H9 (cell line): ENCODE measurements at regions not wholly inside any gene's neighbourhood (a gene's known extent, or its start where the extent isn't known, plus 50 kb on each side); places are given as distances from the start of the nearest gene placed in this dataset.

Experiments
- DNase-seq: peaks from one replicate; pipeline ENCODE4 v3.0.0-alpha.2; 2017
- H2AFZ ChIP-seq: one replicate; pipeline ENCODE4 v1.6.1; 2013; ENCODE audit warnings: mild to moderate bottlenecking, low read length, control low read depth, moderate library complexity
- H2AK5ac ChIP-seq: 2 replicates; pipeline ENCODE4 v1.6.1; 2013; ENCODE audit warnings: low read length, control low read depth, mixed read lengths; ENCODE audit not compliant: insufficient read length
- H2BK120ac ChIP-seq: one replicate; pipeline ENCODE4 v1.6.1; 2013; ENCODE audit warnings: low read depth, mild to moderate bottlenecking, low read length, control low read depth, inconsistent platforms; ENCODE audit not compliant: poor library complexity, severe bottlenecking
- H2BK12ac ChIP-seq: 2 replicates; pipeline ENCODE4 v1.6.1; 2013; ENCODE audit warnings: low read length, control low read depth, mixed read lengths, low read depth; ENCODE audit not compliant: insufficient read length
- H2BK15ac ChIP-seq: 2 replicates; pipeline ENCODE4 v1.6.1; 2013; ENCODE audit warnings: low read depth, low read length, control low read depth
- H2BK20ac ChIP-seq: one replicate; pipeline ENCODE4 v1.6.1; 2013; ENCODE audit warnings: low read depth, mild to moderate bottlenecking, low read length, control low read depth, inconsistent platforms; ENCODE audit not compliant: poor library complexity, severe bottlenecking
- H2BK5ac ChIP-seq: 2 replicates; pipeline ENCODE4 v1.6.1; 2013; ENCODE audit warnings: low read length, control low read depth, mixed read lengths; ENCODE audit not compliant: insufficient read length
- H3K14ac ChIP-seq: 2 replicates; pipeline ENCODE4 v1.6.1; 2013; ENCODE audit warnings: low read length, control low read depth; ENCODE audit not compliant: insufficient read depth
- H3K18ac ChIP-seq: 2 replicates; pipeline ENCODE4 v1.6.1; 2013; ENCODE audit warnings: low read depth, mild to moderate bottlenecking, mixed read lengths, low read length, control low read depth; ENCODE audit not compliant: insufficient read length
- H3K23ac ChIP-seq: 2 replicates; pipeline ENCODE4 v1.6.1; 2013; ENCODE audit warnings: low read length, control low read depth, mixed read lengths, low read depth; ENCODE audit not compliant: insufficient read length
- H3K23me2 ChIP-seq: 2 replicates; pipeline ENCODE4 v1.6.1; 2013; ENCODE audit warnings: low read depth, mild to moderate bottlenecking, mixed read lengths, low read length, control low read depth; ENCODE audit not compliant: insufficient read length, poor library complexity, severe bottlenecking
- H3K27ac ChIP-seq: 2 replicates; pipeline ENCODE4 v1.5.1; 2013; ENCODE audit warnings: low read length, control low read depth, mixed read lengths, low read depth; ENCODE audit not compliant: insufficient read length
- H3K27me3 ChIP-seq: 2 replicates; pipeline ENCODE4 v1.6.1; 2013; ENCODE audit warnings: low read length, control low read depth, inconsistent platforms; ENCODE audit not compliant: insufficient read depth
- H3K4ac ChIP-seq: 2 replicates; pipeline ENCODE4 v1.6.1; 2013; ENCODE audit warnings: low read depth, mild to moderate bottlenecking, control low read depth, inconsistent platforms, low read length, moderate library complexity
- H3K4me1 ChIP-seq: 2 replicates; pipeline ENCODE4 v1.6.1; 2013; ENCODE audit warnings: low read length, control low read depth, inconsistent platforms; ENCODE audit not compliant: insufficient read depth
- H3K4me2 ChIP-seq: 2 replicates; pipeline ENCODE4 v1.6.1; 2013; ENCODE audit warnings: low read length, control low read depth, mixed read lengths; ENCODE audit not compliant: insufficient read length, insufficient read depth
- H3K56ac ChIP-seq: 2 replicates; pipeline ENCODE4 v1.6.1; 2013; ENCODE audit warnings: low read depth, mild to moderate bottlenecking, mixed read lengths, low read length, control low read depth; ENCODE audit not compliant: insufficient read length
- H3K79me1 ChIP-seq: 2 replicates; pipeline ENCODE4 v1.6.1; 2013; ENCODE audit warnings: low read depth, mild to moderate bottlenecking, moderate library complexity, low read length, control low read depth, inconsistent platforms; ENCODE audit not compliant: insufficient read depth, poor library complexity, severe bottlenecking
- H3K79me2 ChIP-seq: 2 replicates; pipeline ENCODE4 v1.6.1; 2013; ENCODE audit warnings: low read length, control low read depth, inconsistent platforms; ENCODE audit not compliant: insufficient read depth
- H3K9ac ChIP-seq: 2 replicates; pipeline ENCODE4 v1.6.1; 2013; ENCODE audit warnings: low read length, control low read depth, mixed read lengths; ENCODE audit not compliant: insufficient read length; ENCODE audit errors: extremely low read depth
- H3K9me3 ChIP-seq: one replicate; pipeline ENCODE4 v1.6.1; 2013; ENCODE audit warnings: low read depth, low read length, inconsistent platforms; ENCODE audit not compliant: control insufficient read depth
- H3T11ph ChIP-seq: one replicate; pipeline ENCODE4 v1.6.1; 2013; ENCODE audit warnings: mild to moderate bottlenecking, low read length, control low read depth, inconsistent platforms
- H4K20me1 ChIP-seq: one replicate; pipeline ENCODE4 v1.6.1; 2013; ENCODE audit not compliant: control insufficient read depth, insufficient read length, insufficient read depth
- H4K5ac ChIP-seq: 2 replicates; pipeline ENCODE4 v1.6.1; 2013; ENCODE audit warnings: low read depth, mild to moderate bottlenecking, mixed read lengths, low read length, control low read depth; ENCODE audit not compliant: insufficient read length
- H4K8ac ChIP-seq: replicated peaks from 2 replicates; pipeline ENCODE4 v1.6.1; 2013; ENCODE audit warnings: low read length, control low read depth, mixed read lengths, low read depth; ENCODE audit not compliant: insufficient read length
- H4K91ac ChIP-seq: 2 replicates; pipeline ENCODE4 v1.6.1; 2013; ENCODE audit warnings: low read depth, mild to moderate bottlenecking, moderate library complexity, mixed read lengths, low read length, control low read depth; ENCODE audit not compliant: insufficient read length
- H3K27ac Mint-ChIP-seq, 3 experiments: 2 replicates in 2 of 3; 3 replicates in 1 of 3; pipeline ENCODE4 v1.8.0; 2020 to 2021; ENCODE audit warnings: mixed read lengths in 3 of 3, mild to moderate bottlenecking in 1 of 3, moderate library complexity in 1 of 3
- H3K27me3 Mint-ChIP-seq: 2 replicates; pipeline ENCODE4 v1.8.0; 2021; ENCODE audit warnings: low read depth, mild to moderate bottlenecking, moderate library complexity, mixed read lengths
- H3K36me3 Mint-ChIP-seq, 3 experiments: 2 replicates in 2 of 3; 3 replicates in 1 of 3; pipeline ENCODE4 v1.8.0; 2020 to 2021; ENCODE audit warnings: low read depth in 3 of 3, mixed read lengths in 3 of 3; ENCODE audit not compliant: insufficient read depth in 1 of 3
- H3K4me1 Mint-ChIP-seq, 2 experiments: 2 replicates each; pipeline ENCODE4 v1.8.0; 2020; ENCODE audit warnings: mixed read lengths in 2 of 2
- H3K4me3 Mint-ChIP-seq, 2 experiments: 2 replicates in 1 of 2; 3 replicates in 1 of 2; pipeline ENCODE4 v1.8.0; 2020 to 2021; ENCODE audit warnings: mild to moderate bottlenecking in 2 of 2, mixed read lengths in 2 of 2, moderate library complexity in 1 of 2
- H3K9me3 Mint-ChIP-seq, 2 experiments: 2 replicates in 1 of 2; 3 replicates in 1 of 2; pipeline ENCODE4 v1.8.0; 2020; ENCODE audit warnings: mild to moderate bottlenecking in 2 of 2, mixed read lengths in 2 of 2, moderate library complexity in 1 of 2
- WGBS: extraction: QIAGEN DNeasy Blood & Tissue Kit; methylation state at CpG from one replicate; pipeline ENCODE4 v1.1.7; 2013; ENCODE audit warnings: missing lambda C conversion rate, low lambda C conversion rate, mixed read lengths; ENCODE audit not compliant: insufficient read length; ENCODE audit errors: extremely low coverage; 5-methylcytosine and 5-hydroxymethylcytosine counted together
- TF ChIP-seq, protein P1 (sequence below): fragments of 200-600 bp; sonication (generic); conservative IDR thresholded peaks from 3 replicates; pipeline ENCODE4 v1.8.0; 2021; ENCODE audit warnings: antibody characterized with exemption, mild to moderate bottlenecking

DNA sequence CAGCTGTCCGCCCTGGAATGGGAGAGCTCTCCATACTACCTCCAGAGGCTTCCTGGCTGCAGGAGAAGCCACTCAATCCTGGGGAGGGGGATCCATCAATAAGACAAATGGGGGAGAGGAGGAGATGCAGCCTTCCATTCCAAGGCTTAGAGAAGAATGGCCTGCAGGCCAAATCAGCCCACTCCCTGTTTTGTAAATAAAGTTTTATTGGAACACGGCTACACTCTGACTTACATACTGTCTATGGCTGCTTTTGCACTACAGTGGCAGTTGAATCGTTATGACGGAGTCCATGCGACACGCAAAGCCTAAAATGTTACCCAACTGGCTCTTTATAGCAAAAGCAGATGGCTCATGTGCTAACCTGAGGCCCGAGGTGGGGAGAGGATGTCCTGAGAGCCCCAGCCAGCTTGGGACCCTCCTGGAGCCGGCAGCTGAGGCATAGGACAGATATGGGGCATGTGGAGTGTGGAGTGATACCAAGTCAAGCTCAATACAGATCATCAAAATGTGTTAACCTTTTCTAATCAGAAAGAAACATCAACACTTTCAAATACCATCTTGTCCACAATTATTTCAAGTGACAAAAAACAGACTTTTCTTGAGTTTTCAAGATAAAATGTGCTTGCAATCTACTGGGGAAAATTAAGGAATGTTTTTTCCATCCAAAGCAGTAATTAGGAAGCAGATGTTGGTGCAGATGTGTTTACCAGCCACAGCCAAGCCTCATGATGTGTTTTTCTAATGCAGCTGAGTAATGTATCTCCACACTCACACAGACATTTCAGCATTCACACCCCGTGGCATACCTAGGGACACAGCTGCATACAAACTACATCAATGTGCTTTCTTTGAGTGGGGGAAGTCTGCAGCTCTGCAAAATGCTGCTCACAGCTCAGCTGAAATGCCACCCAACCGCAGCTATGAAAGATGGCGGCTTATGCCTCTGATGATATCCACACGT is 181.6 kb downstream of the SHANK2 start:
- Histone ChIP-seq H3K79me1 (no peaks in the 10 kb centered on the region), H3K27ac (no peak overlapping the region), H3K9me3 (no peaks in the 10 kb centered on the region), H4K5ac (no peak overlapping the region), H3K9ac (no peak overlapping the region), H4K8ac (no peak overlapping the region), H3T11ph (no peak overlapping the region), H2BK120ac (no peak overlapping the region), H3K23me2 (no peaks in the 10 kb centered on the region), H3K14ac (no peak overlapping the region), H3K27me3 (no peaks in the 10 kb centered on the region), H2BK20ac (no peak overlapping the region), H3K4me1 (no peaks in the 10 kb centered on the region), H3K18ac (no peak overlapping the region), H3K79me2 (no peaks in the 10 kb centered on the region), H2BK5ac (no peak overlapping the region), H3K23ac (no peak overlapping the region), H3K4me2 (no peak overlapping the region), H2AK5ac (no peak overlapping the region), H2AFZ (no peak overlapping the region), H4K91ac (no peak overlapping the region), H3K56ac (no peak overlapping the region), H2BK15ac (no peak overlapping the region), H2BK12ac (no peak overlapping the region), H4K20me1 (no peaks in the 10 kb centered on the region), H3K4ac (no peak overlapping the region)
- no peaks in the 10 kb centered on the region for H3K27me3 Mint-ChIP-seq
- no CpG with 5 or more reads among the region's 12 CpGs for WGBS
- TF ChIP-seq, protein P1, sequence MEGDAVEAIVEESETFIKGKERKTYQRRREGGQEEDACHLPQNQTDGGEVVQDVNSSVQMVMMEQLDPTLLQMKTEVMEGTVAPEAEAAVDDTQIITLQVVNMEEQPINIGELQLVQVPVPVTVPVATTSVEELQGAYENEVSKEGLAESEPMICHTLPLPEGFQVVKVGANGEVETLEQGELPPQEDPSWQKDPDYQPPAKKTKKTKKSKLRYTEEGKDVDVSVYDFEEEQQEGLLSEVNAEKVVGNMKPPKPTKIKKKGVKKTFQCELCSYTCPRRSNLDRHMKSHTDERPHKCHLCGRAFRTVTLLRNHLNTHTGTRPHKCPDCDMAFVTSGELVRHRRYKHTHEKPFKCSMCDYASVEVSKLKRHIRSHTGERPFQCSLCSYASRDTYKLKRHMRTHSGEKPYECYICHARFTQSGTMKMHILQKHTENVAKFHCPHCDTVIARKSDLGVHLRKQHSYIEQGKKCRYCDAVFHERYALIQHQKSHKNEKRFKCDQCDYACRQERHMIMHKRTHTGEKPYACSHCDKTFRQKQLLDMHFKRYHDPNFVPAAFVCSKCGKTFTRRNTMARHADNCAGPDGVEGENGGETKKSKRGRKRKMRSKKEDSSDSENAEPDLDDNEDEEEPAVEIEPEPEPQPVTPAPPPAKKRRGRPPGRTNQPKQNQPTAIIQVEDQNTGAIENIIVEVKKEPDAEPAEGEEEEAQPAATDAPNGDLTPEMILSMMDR = no peak
- no peaks in the 10 kb centered on the region; a peak in 1 of 5 replicates for H3K9me3 Mint-ChIP-seq
- no peak overlapping the region for H3K27ac Mint-ChIP-seq
- no peak overlapping the region for H3K4me3 Mint-ChIP-seq
- DNase-seq = no peak
- peaks cover 10 to 29% (median 12%) of the 10 kb centered on the region in 3 experiments for H3K36me3 Mint-ChIP-seq
- H3K4me1 Mint-ChIP-seq = no peaks in the 10 kb centered on the region
